ENCODE measurements at regions not wholly inside any gene's neighbourhood (a gene's known extent, or its start where the extent isn't known, plus 50 kb on each side); places are given as distances from the start of the nearest gene placed in this dataset.
A peak's percentile ranks its signal among the peaks of the same experiment; 100 is the strongest.

GRCh38 chr6:91573826-91574416 lies 987.0 kb upstream of the MAP3K7 start:
- no peaks in the 10 kb centered on the region for H3K27me3 ChIP-seq (ENCODE audit: control insufficient read depth, insufficient read depth, low read length)
- no peak for DNase-seq
- H3K4me3 ChIP-seq (ENCODE audit: insufficient read depth, low read depth, low read length): no peak overlapping the region
- no peaks in the 10 kb centered on the region for H3K36me3 ChIP-seq (replicated peaks; ENCODE audit: control insufficient read depth, insufficient read depth, low read length)

- Histone ChIP-seq H3K27me3 (ENCODE audit: control insufficient read depth, insufficient read depth, low read length) (no peaks in the 10 kb centered on the region), H3K4me3 (ENCODE audit: insufficient read depth, low read depth, low read length) (no peak overlapping the region), H3K36me3 (replicated peaks; ENCODE audit: control insufficient read depth, insufficient read depth, low read length) (no peaks in the 10 kb centered on the region)
- no peak for DNase-seq
Observed at GRCh38 chr6:91572878-91573277, 986.0 kb upstream of the MAP3K7 start.

GRCh38 chr6:91569071-91569470 lies 982.2 kb upstream of the MAP3K7 start:
- no peaks in the 10 kb centered on the region for H3K36me3 ChIP-seq (replicated peaks; ENCODE audit: control insufficient read depth, insufficient read depth, low read length)
- no peak for DNase-seq
- H3K27me3 ChIP-seq (ENCODE audit: control insufficient read depth, insufficient read depth, low read length): no peaks in the 10 kb centered on the region
- H3K4me3 ChIP-seq (ENCODE audit: insufficient read depth, low read depth, low read length): no peak overlapping the region

GRCh38 chr6:91566467-91566866 lies 979.6 kb upstream of the MAP3K7 start:
- no peaks in the 10 kb centered on the region for H3K27me3 ChIP-seq (ENCODE audit: control insufficient read depth, insufficient read depth, low read length)
- H3K36me3 ChIP-seq (replicated peaks; ENCODE audit: control insufficient read depth, insufficient read depth, low read length): no peaks in the 10 kb centered on the region
- H3K4me3 ChIP-seq (ENCODE audit: insufficient read depth, low read depth, low read length): no peak overlapping the region
- DNase-seq: no peak

- Histone ChIP-seq H3K4me3 (ENCODE audit: insufficient read depth, low read depth, low read length) (no peak overlapping the region), H3K27me3 (ENCODE audit: control insufficient read depth, insufficient read depth, low read length) (no peaks in the 10 kb centered on the region), H3K36me3 (replicated peaks; ENCODE audit: control insufficient read depth, insufficient read depth, low read length) (no peaks in the 10 kb centered on the region)
- DNase-seq: no peak
Observed at GRCh38 chr6:91565207-91565606, 978.3 kb upstream of the MAP3K7 start.

GRCh38 chr6:91562955-91563354 lies 976.1 kb upstream of the MAP3K7 start:
- H3K4me3 ChIP-seq (ENCODE audit: insufficient read depth, low read depth, low read length): no peak overlapping the region
- no peak for DNase-seq

GRCh38 chr6:91560409-91560808 lies 973.5 kb upstream of the MAP3K7 start:
- Histone ChIP-seq H3K36me3 (replicated peaks; ENCODE audit: control insufficient read depth, insufficient read depth, low read length) (no peaks in the 10 kb centered on the region), H3K27me3 (ENCODE audit: control insufficient read depth, insufficient read depth, low read length) (no peaks in the 10 kb centered on the region), H3K4me3 (ENCODE audit: insufficient read depth, low read depth, low read length) (no peak overlapping the region)
- no peak for DNase-seq

More at GRCh38 chr6:91562955-91563354, 976.1 kb upstream of the MAP3K7 start:
- H3K36me3 ChIP-seq (replicated peaks; ENCODE audit: control insufficient read depth, insufficient read depth, low read length): no peaks in the 10 kb centered on the region
- H3K27me3 ChIP-seq (ENCODE audit: control insufficient read depth, insufficient read depth, low read length): no peaks in the 10 kb centered on the region

GRCh38 chr6:91540902-91541301 lies 954.0 kb upstream of the MAP3K7 start:
- no peak for DNase-seq
- Histone ChIP-seq H3K27me3 (ENCODE audit: control insufficient read depth, insufficient read depth, low read length) (no peaks in the 10 kb centered on the region), H3K36me3 (replicated peaks; ENCODE audit: control insufficient read depth, insufficient read depth, low read length) (no peaks in the 10 kb centered on the region), H3K4me3 (ENCODE audit: insufficient read depth, low read depth, low read length) (no peak overlapping the region)

- DNase-seq: no peak
- Histone ChIP-seq H3K27me3 (ENCODE audit: control insufficient read depth, insufficient read depth, low read length) (no peaks in the 10 kb centered on the region), H3K4me3 (ENCODE audit: insufficient read depth, low read depth, low read length) (no peak overlapping the region)
Observed at GRCh38 chr6:91539456-91539855, 952.6 kb upstream of the MAP3K7 start.

GRCh38 chr6:91538622-91539021 lies 951.8 kb upstream of the MAP3K7 start:
- no peak for DNase-seq
- Histone ChIP-seq H3K4me3 (ENCODE audit: insufficient read depth, low read depth, low read length) (no peak overlapping the region), H3K27me3 (ENCODE audit: control insufficient read depth, insufficient read depth, low read length) (no peaks in the 10 kb centered on the region), H3K36me3 (replicated peaks; ENCODE audit: control insufficient read depth, insufficient read depth, low read length) (no peaks in the 10 kb centered on the region)

More at GRCh38 chr6:91539456-91539855, 952.6 kb upstream of the MAP3K7 start:
- H3K36me3 ChIP-seq (replicated peaks; ENCODE audit: control insufficient read depth, insufficient read depth, low read length): no peaks in the 10 kb centered on the region

GRCh38 chr6:91534614-91535013 lies 947.7 kb upstream of the MAP3K7 start:
- no peaks in the 10 kb centered on the region for H3K36me3 ChIP-seq (replicated peaks; ENCODE audit: control insufficient read depth, insufficient read depth, low read length)
- no peak overlapping the region for H3K4me3 ChIP-seq (ENCODE audit: insufficient read depth, low read depth, low read length)
- H3K27me3 ChIP-seq (ENCODE audit: control insufficient read depth, insufficient read depth, low read length): no peaks in the 10 kb centered on the region
- peak; percentile 3 for DNase-seq

GRCh38 chr6:91523511-91523910 lies 936.6 kb upstream of the MAP3K7 start:
- H3K4me3 ChIP-seq (ENCODE audit: insufficient read depth, low read depth, low read length): no peak overlapping the region
- no peaks in the 10 kb centered on the region for H3K27me3 ChIP-seq (ENCODE audit: control insufficient read depth, insufficient read depth, low read length)
- no peak for DNase-seq
- no peaks in the 10 kb centered on the region for H3K36me3 ChIP-seq (replicated peaks; ENCODE audit: control insufficient read depth, insufficient read depth, low read length)

- Histone ChIP-seq H3K4me3 (ENCODE audit: insufficient read depth, low read depth, low read length) (no peak overlapping the region), H3K27me3 (ENCODE audit: control insufficient read depth, insufficient read depth, low read length) (no peaks in the 10 kb centered on the region), H3K36me3 (replicated peaks; ENCODE audit: control insufficient read depth, insufficient read depth, low read length) (no peaks in the 10 kb centered on the region)
- no peak for DNase-seq
Observed at GRCh38 chr6:91521999-91522398, 935.1 kb upstream of the MAP3K7 start.

- Histone ChIP-seq H3K27me3 (ENCODE audit: control insufficient read depth, insufficient read depth, low read length) (no peaks in the 10 kb centered on the region), H3K36me3 (replicated peaks; ENCODE audit: control insufficient read depth, insufficient read depth, low read length) (no peaks in the 10 kb centered on the region), H3K4me3 (ENCODE audit: insufficient read depth, low read depth, low read length) (no peak overlapping the region)
- no peak for DNase-seq
Observed at GRCh38 chr6:91509711-91510110, 922.8 kb upstream of the MAP3K7 start.

GRCh38 chr6:91509039-91509438 lies 922.2 kb upstream of the MAP3K7 start:
- Histone ChIP-seq H3K4me3 (ENCODE audit: insufficient read depth, low read depth, low read length) (no peak overlapping the region), H3K27me3 (ENCODE audit: control insufficient read depth, insufficient read depth, low read length) (no peaks in the 10 kb centered on the region), H3K36me3 (replicated peaks; ENCODE audit: control insufficient read depth, insufficient read depth, low read length) (no peaks in the 10 kb centered on the region)
- no peak for DNase-seq

- no peaks in the 10 kb centered on the region for H3K36me3 ChIP-seq (replicated peaks; ENCODE audit: control insufficient read depth, insufficient read depth, low read length)
- H3K27me3 ChIP-seq (ENCODE audit: control insufficient read depth, insufficient read depth, low read length): no peaks in the 10 kb centered on the region
- DNase-seq: no peak
- no peak overlapping the region for H3K4me3 ChIP-seq (ENCODE audit: insufficient read depth, low read depth, low read length)
Observed at GRCh38 chr6:91506509-91506908, 919.6 kb upstream of the MAP3K7 start.
